Hepatocyte (in vitro differentiated cells): ENCODE measurements at regions not wholly inside any gene's neighbourhood (a gene's known extent, or its start where the extent isn't known, plus 50 kb on each side); places are given as distances from the start of the nearest gene placed in this dataset.

Experiments
- DNase-seq: peaks from one replicate; pipeline ENCODE4 v3.0.0-alpha.2; 2016; ENCODE audit warnings: low spot score
- H2AFZ ChIP-seq: fragments of 200-600 bp; sonication (generic); 2 replicates; pipeline ENCODE4 v1.6.0; 2016; ENCODE audit warnings: antibody characterized with exemption, mild to moderate bottlenecking
- H3K27ac ChIP-seq: fragments of 200-600 bp; sonication (generic); 2 replicates; pipeline ENCODE4 v1.5.1; 2016; ENCODE audit warnings: mild to moderate bottlenecking
- H3K27me3 ChIP-seq: fragments of 200-600 bp; sonication (generic); 2 replicates; pipeline ENCODE4 v1.6.1; 2016
- H3K36me3 ChIP-seq: fragments of 200-600 bp; sonication (generic); replicated peaks from 2 replicates; pipeline ENCODE4 v1.5.1; 2016; ENCODE audit warnings: low read depth; ENCODE audit not compliant: insufficient read depth
- H3K4me1 ChIP-seq: fragments of 200-600 bp; sonication (generic); 2 replicates; pipeline ENCODE4 v1.5.1; 2016; ENCODE audit warnings: mild to moderate bottlenecking, moderate library complexity; ENCODE audit not compliant: insufficient read depth
- H3K4me2 ChIP-seq: fragments of 200-600 bp; sonication (generic); 2 replicates; pipeline ENCODE4 v1.6.0; 2016
- H3K4me3 ChIP-seq: fragments of 200-600 bp; sonication (generic); 2 replicates; pipeline ENCODE4 v1.5.1; 2016; ENCODE audit warnings: mild to moderate bottlenecking
- H3K79me2 ChIP-seq: fragments of 200-600 bp; sonication (generic); 2 replicates; pipeline ENCODE4 v1.6.0; 2017; ENCODE audit warnings: mild to moderate bottlenecking
- H3K9me2 ChIP-seq: fragments of 200-600 bp; sonication (generic); replicated peaks from 2 replicates; pipeline ENCODE4 v1.6.0; 2017; ENCODE audit warnings: mild to moderate bottlenecking; ENCODE audit not compliant: insufficient read depth
- H3K9me3 ChIP-seq: fragments of 200-600 bp; sonication (generic); 2 replicates; pipeline ENCODE4 v1.5.1; 2016; ENCODE audit warnings: low read depth, mild to moderate bottlenecking
- H4K20me1 ChIP-seq: fragments of 200-600 bp; sonication (generic); 2 replicates; pipeline ENCODE4 v1.6.0; 2016; ENCODE audit warnings: mild to moderate bottlenecking; ENCODE audit not compliant: insufficient read depth, poor library complexity, severe bottlenecking
- CTCF ChIP-seq: fragments of 200-600 bp; sonication (generic); IDR thresholded peaks from 2 replicates; pipeline ENCODE4 v1.5.1; 2016; ENCODE audit warnings: antibody characterized with exemption, mild to moderate bottlenecking; ENCODE audit not compliant: poor library complexity
- EZH2 ChIP-seq: fragments of 200-600 bp; sonication (generic); IDR thresholded peaks from 2 replicates; pipeline ENCODE4 v1.6.1; 2016; ENCODE audit warnings: antibody characterized with exemption, mild to moderate bottlenecking, borderline replicate concordance
- EZH2phosphoT487 ChIP-seq: fragments of 200-600 bp; sonication (generic); IDR thresholded peaks from one replicate; pipeline ENCODE4 v1.6.1; 2018; ENCODE audit warnings: antibody characterized with exemption, mild to moderate bottlenecking, low read depth, moderate library complexity; ENCODE audit not compliant: unreplicated experiment, severe bottlenecking
- WGBS: methylation state at CpG from one replicate; pipeline ENCODE4 v1.1.6; 2016; ENCODE audit warnings: low lambda C conversion rate; ENCODE audit errors: missing lambda C conversion rate; 5-methylcytosine and 5-hydroxymethylcytosine counted together

GRCh38 chr18:42484648-42485047, 529.6 kb downstream of the PIK3C3 start:
- Histone ChIP-seq H3K4me2 (no peak overlapping the region), H4K20me1 (no peaks in the 10 kb centered on the region), H3K9me3 (no peaks in the 10 kb centered on the region), H3K36me3 (no peaks in the 10 kb centered on the region), H3K9me2 (no peaks in the 10 kb centered on the region), H3K4me3 (no peak overlapping the region), H3K4me1 (no peaks in the 10 kb centered on the region), H2AFZ (no peak overlapping the region), H3K27ac (no peak overlapping the region), H3K79me2 (no peaks in the 10 kb centered on the region), H3K27me3 (no peaks in the 10 kb centered on the region)
- DNase-seq: no peak
- TF ChIP-seq EZH2 (no peak), CTCF (no peak), EZH2phosphoT487 (no peak)

GRCh38 chr18:42486271-42486670, 531.2 kb downstream of the PIK3C3 start:
- Histone ChIP-seq H3K27me3 (no peaks in the 10 kb centered on the region), H3K79me2 (no peaks in the 10 kb centered on the region), H4K20me1 (no peaks in the 10 kb centered on the region), H3K4me2 (no peak overlapping the region), H3K9me2 (no peaks in the 10 kb centered on the region), H3K4me3 (no peak overlapping the region), H3K36me3 (no peaks in the 10 kb centered on the region), H3K4me1 (no peaks in the 10 kb centered on the region), H3K27ac (no peak overlapping the region), H2AFZ (no peak overlapping the region), H3K9me3 (no peaks in the 10 kb centered on the region)
- 72% methylated on average over 2 of the region's 2 CpGs for WGBS
- TF ChIP-seq EZH2: no peak
- no peak for TF ChIP-seq EZH2phosphoT487
- TF ChIP-seq CTCF: no peak
- DNase-seq: no peak

GRCh38 chr18:42508683-42509296, 553.8 kb downstream of the PIK3C3 start:
- no peaks in the 10 kb centered on the region for H4K20me1 ChIP-seq
- no peak overlapping the region for H3K4me3 ChIP-seq
- no peaks in the 10 kb centered on the region for H3K36me3 ChIP-seq
- H3K9me3 ChIP-seq: no peaks in the 10 kb centered on the region
- H3K79me2 ChIP-seq: no peaks in the 10 kb centered on the region
- no peak overlapping the region for H2AFZ ChIP-seq
- H3K27ac ChIP-seq: peak overlapping the region; percentile 62
- 79% methylated on average over 3 of the region's 3 CpGs for WGBS
- no peak overlapping the region for H3K4me2 ChIP-seq
- no peaks in the 10 kb centered on the region for H3K27me3 ChIP-seq
- no peak for DNase-seq
- H3K4me1 ChIP-seq: peaks cover 12% of the 10 kb centered on the region
- TF ChIP-seq EZH2phosphoT487 (no peak), EZH2 (no peak), CTCF (no peak)
- H3K9me2 ChIP-seq: no peaks in the 10 kb centered on the region
